ENCODE measurements at regions not wholly inside any gene's neighbourhood (a gene's known extent, or its start where the extent isn't known, plus 50 kb on each side); places are given as distances from the start of the nearest gene placed in this dataset.
"Not testable (repeated sequence)": the region's sequence is repeated elsewhere in the genome, so short reads cannot be mapped to it uniquely, and the experiment has no call there.

DNA sequence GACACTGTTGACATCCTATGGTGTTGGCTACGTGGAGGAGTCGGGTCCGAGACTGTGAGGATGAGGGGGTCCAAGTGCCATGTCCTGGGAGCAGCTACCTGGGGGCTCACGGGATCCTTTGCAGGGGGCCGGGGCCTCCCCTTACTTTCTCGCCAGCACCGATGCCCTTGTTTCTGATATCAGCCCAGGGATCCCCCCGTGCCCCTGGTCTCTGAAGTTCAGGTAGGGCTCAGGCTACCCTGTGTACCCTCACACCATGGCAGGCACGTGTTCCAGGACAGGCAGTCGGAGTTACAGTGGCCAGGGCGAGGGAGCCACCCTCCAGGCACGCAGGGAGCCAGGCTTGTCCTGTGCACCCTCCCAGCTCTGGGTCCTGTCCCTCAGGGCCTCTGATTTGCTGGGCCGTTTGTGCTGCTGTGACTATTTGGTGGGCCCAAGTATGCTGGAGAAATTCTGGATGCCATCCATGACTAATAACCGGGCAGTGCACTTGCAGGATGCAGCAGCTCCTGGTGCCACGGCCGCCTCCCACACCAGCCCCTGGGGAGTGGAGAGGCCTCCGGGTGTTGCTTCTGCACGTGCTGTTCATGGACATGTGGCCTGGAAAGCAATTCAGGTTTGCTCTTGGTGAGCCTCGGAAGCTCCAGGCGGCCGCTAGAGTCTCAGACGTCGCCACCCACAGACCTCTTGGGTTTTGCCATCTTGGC lies 93.1 kb upstream of the SFSWAP start:
- no peak for DNase-seq (ENCODE audit: low read depth in 4 of 4, low spot score in 2 of 4)

GRCh38 chr12:131618303-131618658 lies 92.6 kb upstream of the SFSWAP start:
- DNase-seq (ENCODE audit: low read depth in 4 of 4, low spot score in 2 of 4) = peak in 1 of 4 donors; percentile 26

DNA sequence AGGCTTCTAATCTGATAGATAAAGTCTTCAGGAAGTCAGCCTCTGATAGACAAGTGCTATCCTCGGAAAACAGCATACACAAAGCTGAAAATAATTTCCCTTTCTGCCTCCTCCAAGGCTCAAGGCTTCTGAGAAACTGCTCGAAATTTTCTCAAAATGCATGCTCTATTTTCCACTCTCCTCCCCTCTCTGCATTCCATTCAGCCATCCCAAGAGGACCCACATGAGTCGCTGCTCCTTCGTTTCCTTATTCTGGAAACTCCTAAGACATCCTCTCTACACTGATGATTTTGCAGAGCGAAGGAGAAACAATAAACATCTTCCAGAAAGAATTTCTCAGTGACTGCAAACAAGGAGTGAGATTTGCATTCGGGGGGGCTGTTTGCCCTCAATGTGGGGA lies 92.2 kb upstream of the SFSWAP start:
- DNase-seq (ENCODE audit: low read depth in 4 of 4, low spot score in 2 of 4) = no peak

DNA sequence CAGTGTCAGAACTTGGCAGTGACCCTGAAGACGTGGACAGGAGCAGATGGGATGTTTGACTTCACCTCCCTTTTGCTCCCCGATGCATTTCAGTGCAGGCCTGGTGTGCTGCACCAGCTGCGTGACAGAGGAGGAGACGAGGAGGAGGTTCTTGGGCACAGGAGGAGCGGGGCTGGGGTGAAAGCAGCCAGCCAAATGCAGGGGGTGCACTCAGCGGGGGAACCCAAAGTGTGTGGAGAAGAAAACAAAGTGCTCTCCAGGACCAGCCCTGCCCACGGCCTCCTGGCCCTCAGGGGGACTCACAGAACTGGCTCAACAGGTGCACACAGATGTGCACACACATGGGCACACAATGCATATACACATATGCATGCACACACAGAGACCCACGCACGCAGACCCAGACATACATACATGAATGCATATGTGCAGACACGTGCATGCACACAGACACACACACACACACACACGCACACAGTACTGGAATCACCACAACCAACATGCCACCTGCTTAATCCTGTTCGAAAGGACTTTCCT lies 91.7 kb upstream of the SFSWAP start:
- DNase-seq (ENCODE audit: low read depth in 4 of 4, low spot score in 2 of 4) = no peak

GRCh38 chr12:131619736-131620506 lies 91.0 kb upstream of the SFSWAP start:
- DNase-seq (ENCODE audit: low read depth in 4 of 4, low spot score in 2 of 4) = no peak

GRCh38 chr12:131620520-131620919 lies 90.4 kb upstream of the SFSWAP start:
- no peak for DNase-seq (ENCODE audit: low read depth in 4 of 4, low spot score in 2 of 4)

- DNase-seq (ENCODE audit: low read depth in 4 of 4, low spot score in 2 of 4) = no peak
Observed at GRCh38 chr12:131620946-131621681, 89.8 kb upstream of the SFSWAP start.

DNA sequence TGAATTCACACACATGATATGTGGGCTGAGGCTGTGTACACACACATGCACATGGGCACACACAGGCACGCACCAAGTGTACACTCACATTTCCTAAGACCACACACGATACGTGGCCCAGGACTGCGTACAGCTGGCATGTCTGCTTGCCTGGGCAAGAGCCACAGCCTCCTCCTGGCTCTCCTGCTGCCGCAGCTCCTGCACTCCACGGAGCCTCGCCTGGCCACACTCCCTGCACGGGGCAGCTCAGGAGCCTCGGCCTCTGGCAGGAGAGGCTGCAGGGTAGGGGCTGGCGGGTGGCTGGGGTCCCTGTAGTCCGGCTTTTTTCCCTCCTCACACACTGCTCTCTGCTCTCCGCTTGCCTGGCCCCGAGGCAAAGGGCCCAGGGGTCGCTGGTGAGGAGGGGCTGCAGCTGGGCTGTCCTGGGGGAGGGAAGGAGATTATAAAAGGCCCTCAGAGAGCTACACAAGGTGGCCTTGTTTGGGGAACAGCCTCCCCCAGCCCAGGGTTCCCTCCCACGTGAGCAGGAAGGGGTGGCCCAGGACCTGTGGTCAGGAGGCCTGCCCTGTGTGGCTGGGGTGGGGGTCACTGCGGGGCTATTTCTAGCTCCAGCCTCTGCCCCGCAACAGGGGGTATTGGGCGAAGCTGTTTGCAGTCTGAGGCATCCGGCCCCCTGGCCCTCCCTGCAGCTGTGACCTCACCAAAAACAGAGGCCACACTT lies 89.0 kb upstream of the SFSWAP start:
- no peak for DNase-seq (ENCODE audit: low read depth in 4 of 4, low spot score in 2 of 4)

- no peak for DNase-seq (ENCODE audit: low read depth in 4 of 4, low spot score in 2 of 4)
Observed at GRCh38 chr12:131622422-131622955, 88.4 kb upstream of the SFSWAP start.

- not testable (repeated sequence) for DNase-seq (ENCODE audit: low read depth in 4 of 4, low spot score in 2 of 4)
Observed at GRCh38 chr12:131623404-131624368, 87.2 kb upstream of the SFSWAP start.

DNA sequence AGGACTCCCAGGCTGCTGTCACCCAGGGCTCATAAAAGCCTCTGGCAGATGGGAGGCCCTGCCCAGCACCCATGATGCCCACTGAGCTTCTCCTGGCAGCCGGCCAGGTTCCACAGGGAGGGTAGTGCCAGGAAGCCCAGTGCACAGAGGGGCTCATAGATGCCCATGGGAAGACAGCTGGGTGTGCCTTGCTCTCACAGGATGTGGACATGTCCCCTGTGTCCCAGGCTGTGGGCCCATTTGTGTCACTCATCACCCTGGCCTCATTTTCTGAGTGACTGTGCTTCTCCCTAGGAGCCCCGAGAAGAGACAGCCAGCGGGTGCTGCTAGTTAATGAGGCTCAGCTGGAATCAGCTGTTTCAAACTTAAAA lies 86.5 kb upstream of the SFSWAP start:
- not testable (repeated sequence) for DNase-seq (ENCODE audit: low read depth in 4 of 4, low spot score in 2 of 4)

GRCh38 chr12:131624756-131625501 lies 86.0 kb upstream of the SFSWAP start:
- not testable (repeated sequence) for DNase-seq (ENCODE audit: low read depth in 4 of 4, low spot score in 2 of 4)

DNA sequence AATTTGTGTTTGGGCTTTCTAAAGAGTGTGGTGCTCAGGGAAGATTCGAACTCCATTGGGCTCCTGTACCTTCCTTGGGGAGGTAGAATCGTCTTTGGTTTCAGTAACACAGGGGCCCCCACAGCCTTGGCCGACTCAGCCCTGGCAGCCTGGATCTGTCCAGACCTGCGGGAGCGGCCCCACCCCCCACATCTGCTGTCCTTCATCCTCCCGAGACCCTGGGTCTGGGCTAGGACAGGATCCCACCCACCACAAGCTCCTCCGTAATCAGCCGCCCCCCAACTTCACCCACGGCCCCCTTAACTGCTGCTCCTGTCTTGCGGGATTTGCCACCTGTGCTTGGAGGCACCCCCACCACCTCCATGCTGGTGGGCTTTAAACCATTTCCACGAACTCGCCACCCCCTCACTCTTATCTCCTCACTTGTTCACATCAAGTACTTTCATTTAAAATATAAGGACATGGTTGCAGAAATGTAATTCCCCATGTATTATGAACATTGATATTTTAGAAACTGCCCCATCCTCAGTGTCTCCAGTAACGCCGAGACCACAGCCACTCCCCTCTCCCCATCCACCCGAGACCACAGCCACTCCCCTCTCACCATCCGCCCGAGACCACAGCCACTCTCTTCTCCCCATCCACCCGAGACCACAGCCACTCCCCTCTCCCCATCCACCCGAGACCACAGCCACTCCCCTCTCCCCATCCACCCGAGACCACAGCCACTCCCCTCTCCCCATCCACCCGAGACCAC lies 84.7 kb upstream of the SFSWAP start:
- not testable (repeated sequence) for DNase-seq (ENCODE audit: low read depth in 4 of 4, low spot score in 2 of 4)

DNA sequence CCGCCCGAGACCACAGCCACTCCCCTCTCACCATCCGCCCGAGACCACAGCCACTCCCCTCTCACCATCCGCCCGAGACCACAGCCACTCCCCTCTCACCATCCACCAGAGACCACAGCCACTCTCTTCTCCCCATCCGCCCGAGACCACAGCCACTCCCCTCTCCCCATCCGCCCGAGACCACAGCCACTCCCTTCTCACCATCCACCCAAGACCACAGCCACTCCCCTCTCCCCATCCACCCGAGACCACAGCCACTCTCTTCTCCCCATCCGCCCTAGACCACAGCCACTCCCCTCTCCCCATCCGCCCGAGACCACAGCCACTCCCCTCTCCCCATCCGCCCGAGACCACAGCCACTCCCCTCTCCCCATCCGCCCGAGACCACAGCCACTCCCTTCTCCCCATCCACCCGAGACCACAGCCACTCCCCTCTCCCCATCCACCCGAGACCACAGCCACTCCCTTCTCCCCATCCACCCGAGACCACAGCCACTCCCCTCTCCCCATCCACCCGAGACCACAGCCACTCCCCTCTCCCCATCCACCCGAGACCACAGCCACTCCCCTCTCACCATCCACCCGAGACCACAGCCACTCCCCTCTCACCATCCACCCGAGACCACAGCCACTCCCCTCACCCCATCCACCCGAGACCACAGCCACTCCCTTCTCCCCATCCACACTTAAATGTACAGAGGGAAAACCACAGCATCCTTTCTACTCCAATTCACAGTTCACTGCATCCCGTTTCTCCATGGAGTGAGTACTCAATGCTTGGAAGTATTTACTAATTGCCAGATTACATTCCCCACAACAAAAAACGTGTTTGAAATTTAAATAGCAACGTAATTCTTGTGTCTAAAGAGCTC lies 83.5 kb upstream of the SFSWAP start:
- not testable (repeated sequence) for DNase-seq (ENCODE audit: low read depth in 4 of 4, low spot score in 2 of 4)

DNA sequence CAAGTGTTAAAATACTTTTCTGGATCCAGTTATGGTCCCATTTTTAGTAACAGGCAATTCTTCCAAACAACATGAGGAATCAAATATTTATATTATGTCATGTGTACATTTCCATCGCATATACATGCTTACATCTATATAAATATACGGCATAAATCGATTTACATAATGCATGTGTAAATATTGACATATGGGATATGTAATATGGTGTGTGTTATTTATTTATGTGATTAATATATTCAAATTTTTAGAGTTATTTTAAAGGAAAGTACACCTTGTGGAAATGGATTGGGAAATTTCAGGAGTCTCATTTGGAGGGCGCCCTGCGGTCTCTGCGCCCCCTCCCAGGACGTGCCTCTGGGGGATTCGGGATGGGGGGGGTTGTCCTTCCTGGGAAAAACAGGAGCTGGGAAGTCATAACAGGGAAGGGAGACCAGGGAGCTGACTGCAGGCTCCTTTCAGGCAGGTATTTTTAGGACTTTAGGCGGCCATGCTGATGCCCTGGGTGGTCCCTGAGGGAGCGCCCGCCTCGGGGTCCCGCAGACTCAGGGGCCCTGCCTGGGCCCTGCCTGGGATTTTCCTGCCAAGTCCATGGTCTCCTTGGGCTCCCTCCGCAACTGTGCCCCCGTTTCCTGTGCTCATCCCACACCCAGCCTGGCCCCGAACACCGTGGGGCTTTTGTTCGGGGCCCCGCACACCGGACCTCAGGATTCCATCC lies 82.7 kb upstream of the SFSWAP start:
- no peak for DNase-seq (ENCODE audit: low read depth in 4 of 4, low spot score in 2 of 4)

DNA sequence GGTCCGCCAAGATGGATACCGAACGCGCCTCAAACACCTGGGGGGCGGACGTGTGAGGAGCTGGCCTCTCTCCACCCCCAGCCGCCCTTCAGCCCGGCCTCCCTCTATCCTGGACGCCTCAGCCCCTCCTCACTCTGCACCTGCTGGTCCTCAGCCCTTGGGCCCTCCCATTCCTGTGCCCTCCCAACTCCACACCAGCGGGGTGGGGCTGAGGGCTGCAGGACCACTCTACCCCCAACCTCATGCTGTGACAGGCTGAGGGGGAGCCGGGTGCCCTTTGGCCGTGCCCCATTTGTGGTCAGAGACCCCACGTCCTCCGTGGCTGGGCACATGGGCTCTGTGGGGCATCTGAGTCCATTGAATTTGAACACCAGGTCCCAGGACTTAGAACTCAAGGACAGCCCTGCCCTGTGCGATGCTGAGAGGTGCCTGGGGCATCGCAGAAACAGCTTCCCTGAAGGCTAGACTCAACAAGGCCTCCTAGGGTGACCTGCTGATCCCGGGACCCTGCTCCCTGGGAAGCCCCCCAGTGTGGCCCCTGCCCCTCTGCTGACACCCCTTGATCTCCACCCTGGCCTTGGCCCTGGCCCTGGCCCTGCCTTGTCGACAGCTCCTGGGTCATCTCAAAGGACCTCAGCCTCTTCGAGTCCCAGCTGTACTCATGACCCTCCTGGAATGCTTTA lies 82.0 kb upstream of the SFSWAP start:
- DNase-seq (ENCODE audit: low read depth in 4 of 4, low spot score in 2 of 4) = no peak
